Left cardiac atrium (tissue), 4 donors: ENCODE measurements at regions not wholly inside any gene's neighbourhood (a gene's known extent, or its start where the extent isn't known, plus 50 kb on each side); places are given as distances from the start of the nearest gene placed in this dataset.

Experiments used
- ATAC-seq, 2 donors: fragments of 200-7000 bp; cut with Tn5 transposase; one replicate each; pipeline ENCODE4 v1.9.1; 2020; ENCODE audit warnings: mild to moderate bottlenecking in 2 of 2, moderate library complexity in 2 of 2
- DNase-seq: peaks from one replicate; pipeline ENCODE4 v3.0.0-alpha.2; 2020
- intact Hi-C, 2 donors: fragments of 100-400 bp; cut with DNase I; formaldehyde crosslinking; loops; one replicate each; pipeline versions ENCODE4 v1.14.1 to v1.15.1; 2022 to 2023
- donor health status: DM: no; HTN: yes; CAD: no.
- donor health status: DM: no; HTN: yes; CAD: no; lungs with severe emphysema.
- donor health status: DM: yes; HTN: yes; CAD: no.
- donor health status: Dilated cardiomyopathy.

DNA sequence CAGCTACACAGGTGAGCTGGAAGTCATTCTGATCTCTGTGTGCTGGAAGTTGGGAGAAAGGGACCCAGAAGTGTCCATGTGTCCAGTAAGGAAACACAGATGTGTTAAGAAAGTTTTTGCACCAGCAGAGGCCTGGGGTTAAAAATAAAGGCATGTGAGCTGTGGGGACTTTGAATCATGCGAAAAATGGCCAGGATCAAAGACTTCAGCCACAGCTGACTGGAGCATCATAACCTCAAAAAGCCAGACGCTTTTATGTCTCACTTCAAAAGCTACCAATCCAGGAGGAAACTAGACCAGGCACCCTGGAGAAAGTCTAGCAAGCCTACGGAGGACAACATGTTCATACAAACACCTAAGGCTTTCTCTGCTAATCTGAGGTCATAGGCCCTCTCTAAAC lies 503.6 kb upstream of the REG3G start:
- no peak for ATAC-seq
- intact Hi-C loops = no loop called here
- no peak for DNase-seq

DNA sequence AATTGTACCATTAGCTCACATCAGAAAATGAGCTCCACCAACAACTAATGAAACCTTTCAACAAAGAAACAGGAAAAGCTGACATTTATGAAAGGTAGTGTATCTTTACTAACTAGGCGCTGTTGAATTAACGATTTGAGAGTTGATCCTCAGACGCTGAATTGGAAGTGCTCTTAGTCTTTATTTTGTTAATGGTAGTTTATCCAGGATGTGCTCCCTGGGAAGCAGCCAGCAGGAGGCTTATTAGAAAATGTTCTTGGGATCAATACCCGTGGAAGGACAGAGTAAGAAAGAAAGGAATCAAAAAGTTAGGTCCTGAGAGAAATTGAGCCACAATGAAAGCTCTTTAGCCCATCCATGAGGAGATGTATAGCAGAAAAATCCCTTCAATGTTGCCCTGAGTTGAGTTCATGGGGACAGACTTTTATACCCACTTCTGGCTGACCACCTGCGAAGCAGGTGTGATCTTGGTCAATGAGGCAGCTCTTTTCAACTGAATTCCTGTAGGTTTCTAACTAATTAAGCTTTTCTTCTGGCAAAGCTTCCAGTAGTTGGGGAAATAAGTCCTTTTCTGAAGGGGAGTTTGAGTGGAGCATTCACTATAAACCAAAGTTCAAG lies 492.6 kb upstream of the REG3G start:
- ATAC-seq = no peak
- intact Hi-C loops = no loop called here
- no peak for DNase-seq

DNA sequence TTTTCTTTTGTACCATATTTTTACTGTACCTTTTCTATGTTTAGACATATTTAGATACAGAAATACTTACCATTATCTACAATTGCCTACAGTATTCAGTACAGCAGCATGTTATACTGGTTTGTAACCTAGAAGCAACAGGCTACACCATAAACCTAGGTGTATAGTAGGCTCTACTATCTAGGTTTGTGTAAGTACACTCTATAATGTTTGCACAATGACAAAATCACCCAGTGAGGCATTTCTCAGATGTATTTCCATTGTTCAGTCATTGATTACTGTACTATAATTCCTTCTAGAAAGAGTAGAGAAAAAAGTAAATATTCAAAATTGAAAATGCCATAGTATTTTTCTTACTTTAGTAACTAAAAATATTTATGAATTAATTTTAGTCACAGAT lies 490.1 kb upstream of the REG3G start:
- intact Hi-C loops = no loop called here
- DNase-seq = no peak
- ATAC-seq = no peak

DNA sequence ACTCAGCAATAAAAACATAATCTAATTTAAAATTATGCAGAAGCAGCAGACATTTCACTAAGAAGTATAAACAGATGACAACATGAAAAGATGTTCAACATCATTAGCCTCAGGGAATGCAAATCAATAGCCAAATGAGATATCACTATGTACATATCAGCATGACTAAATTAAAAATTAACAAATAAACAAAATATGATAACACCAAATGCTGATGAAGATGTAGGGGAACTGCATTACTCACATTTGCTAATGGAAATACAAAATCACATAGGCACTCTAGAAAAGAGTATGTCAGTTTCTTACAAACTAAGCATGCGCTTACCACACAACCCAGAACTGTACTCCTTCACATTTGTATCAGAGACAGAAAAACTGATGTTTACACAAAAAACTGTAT lies 487.2 kb upstream of the REG3G start:
- intact Hi-C loops = no loop called here
- ATAC-seq = no peak
- DNase-seq = no peak

DNA sequence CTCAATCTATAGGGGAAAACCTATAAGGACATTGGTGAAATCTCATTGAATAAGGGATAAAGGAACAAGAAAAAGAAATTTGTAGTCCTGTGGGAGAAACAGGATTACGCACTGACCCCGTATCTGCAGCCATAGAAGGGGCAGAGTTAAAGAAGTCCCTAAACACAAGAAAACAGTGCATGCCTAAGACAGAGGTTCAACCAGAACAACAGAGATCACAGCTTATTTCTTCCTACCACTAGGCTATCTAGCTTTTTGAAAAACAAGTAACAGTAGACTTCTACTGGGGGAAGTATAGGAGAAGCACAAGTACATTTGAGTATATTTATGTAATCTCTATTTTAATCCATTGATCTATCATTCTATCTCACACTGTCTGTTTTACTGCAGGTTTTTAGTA lies 485.2 kb upstream of the REG3G start:
- DNase-seq (no peak), ATAC-seq (no peak)
- intact Hi-C loops = no loop called here

DNA sequence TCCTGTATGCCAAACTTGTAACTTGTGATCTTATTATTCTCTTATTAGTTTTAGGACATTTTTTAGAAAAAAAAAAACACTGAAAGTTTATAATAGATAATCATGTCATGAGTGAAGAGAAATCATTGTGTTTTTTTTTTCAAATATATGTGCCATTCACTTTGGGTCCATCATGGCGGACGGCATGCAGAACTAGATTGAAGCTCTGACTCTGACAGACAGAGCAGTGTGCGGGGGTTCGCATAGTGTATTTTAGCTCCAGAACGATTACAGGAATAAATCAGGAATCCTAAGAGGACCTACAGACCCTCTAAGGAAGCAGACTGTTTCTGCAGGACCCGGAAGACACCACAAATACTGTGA lies 484.4 kb upstream of the REG3G start:
- DNase-seq (no peak), ATAC-seq (no peak)
- intact Hi-C loops = no loop called here

DNA sequence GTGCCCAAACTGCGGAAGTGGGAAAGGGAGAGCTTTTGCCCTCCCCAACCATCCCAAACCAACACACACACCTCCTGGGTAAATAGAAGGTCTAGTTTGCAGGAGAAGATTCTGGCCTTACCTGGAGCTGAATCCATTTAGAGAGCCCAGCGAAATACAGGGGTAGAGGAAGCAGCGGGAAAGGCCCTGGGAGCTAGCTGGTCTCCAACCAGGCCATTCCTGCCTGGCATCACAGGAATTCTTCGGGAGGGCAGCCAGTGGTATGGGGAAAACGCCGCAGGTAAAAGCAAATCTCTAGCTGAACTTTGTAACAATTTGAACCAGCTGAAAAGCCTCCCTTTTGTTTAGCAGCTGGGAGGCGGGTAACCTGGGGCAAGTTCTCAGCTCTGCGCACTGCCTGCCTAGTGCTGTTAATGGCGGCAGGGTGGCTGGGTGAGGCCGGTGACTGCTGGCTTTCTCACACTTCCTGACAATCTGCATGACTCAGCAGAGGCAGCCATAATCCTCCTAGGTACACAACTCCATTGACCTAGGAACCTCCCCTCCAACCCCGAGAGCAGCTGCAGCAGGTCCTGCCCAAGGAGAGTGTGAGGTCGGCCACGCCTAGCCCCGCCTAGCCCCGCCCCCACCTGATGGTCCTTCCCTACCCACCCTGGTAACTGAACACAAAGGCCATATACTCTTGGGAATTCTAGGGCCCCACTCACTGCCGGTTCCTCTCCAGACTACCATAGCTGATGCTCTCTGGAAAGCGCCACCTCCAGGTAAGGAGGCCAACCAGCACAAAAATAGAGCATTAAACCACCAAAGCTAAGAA lies 483.8 kb upstream of the REG3G start:
- DNase-seq (no peak), ATAC-seq (no peak)
- intact Hi-C loops = no loop called here

DNA sequence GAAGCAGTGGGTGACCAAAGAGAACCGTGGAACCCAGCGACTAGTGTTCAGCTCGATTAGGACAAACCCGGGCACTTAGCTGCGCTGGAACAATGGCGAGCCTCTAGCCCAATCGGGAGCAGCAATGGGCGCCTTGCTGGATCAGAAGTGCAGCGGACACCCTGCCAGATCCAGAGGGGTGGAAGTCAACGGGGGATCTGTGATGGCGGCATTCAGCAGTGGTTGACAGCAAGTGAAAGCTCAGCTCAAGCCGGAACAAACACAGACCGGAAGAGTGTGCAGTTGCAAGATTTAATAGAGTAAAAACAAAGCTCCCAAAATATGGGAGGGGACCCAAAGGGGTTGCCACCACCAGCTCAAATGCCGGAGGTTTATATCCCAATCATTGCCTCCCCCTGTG lies 478.7 kb upstream of the REG3G start:
- DNase-seq (no peak), ATAC-seq (no peak)
- intact Hi-C loops = no loop called here

DNA sequence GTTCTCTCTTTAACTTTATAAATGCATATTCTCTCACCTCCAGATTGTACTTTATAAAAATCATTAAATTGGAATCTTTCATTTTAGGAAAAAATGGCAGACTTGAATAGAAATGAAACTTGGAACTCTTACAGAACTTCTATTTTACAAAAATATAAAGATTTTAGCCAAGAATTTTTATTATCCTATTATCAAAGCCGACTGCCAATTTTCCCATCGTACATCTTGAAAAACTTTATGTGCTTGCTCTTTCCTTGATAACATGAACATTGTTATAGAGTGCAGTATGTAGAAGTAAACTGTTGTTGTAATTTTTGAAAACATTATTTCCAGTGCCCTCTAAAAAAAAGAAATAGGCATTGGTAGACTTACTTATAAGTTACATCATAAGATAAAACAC lies 475.7 kb upstream of the REG3G start:
- ATAC-seq (no peak), DNase-seq (no peak)
- intact Hi-C loops = no loop called here

DNA sequence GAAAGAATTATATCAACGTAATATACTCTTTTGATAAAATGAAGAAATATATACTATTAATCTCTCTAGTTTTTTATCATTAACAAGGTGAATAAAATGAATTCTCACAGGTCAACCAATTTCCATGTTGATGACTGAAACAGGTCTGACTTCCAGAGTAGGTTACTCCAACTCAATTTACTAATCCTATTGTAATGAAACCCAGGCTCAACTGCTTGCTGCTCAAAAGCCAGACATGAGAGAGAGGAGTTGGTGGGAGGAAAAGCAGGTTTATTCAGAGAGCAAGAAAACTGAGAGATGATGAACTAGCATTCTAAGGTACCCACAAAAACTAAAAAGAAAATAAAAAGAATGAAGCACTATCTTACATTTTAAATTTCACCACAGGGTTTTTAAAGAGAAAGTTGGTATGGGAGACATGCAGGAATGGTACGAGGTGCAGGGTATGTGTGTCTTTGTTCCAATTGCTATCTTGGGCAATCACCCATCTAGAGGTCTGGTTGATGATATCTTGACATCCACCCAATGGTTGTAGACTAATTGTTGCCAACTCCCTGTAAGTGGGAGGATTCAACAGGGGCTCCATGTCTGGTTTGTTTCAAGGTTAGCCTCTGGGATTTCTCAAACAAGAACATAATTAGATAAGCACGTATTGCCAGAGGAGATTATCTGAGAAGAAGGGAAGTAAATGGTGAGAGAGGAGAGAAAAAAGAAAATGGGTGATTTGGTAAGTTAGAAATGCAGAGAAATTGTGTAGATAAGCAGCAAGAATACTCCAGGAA lies 471.4 kb upstream of the REG3G start:
- DNase-seq (no peak), ATAC-seq (no peak)
- intact Hi-C loops = no loop called here

DNA sequence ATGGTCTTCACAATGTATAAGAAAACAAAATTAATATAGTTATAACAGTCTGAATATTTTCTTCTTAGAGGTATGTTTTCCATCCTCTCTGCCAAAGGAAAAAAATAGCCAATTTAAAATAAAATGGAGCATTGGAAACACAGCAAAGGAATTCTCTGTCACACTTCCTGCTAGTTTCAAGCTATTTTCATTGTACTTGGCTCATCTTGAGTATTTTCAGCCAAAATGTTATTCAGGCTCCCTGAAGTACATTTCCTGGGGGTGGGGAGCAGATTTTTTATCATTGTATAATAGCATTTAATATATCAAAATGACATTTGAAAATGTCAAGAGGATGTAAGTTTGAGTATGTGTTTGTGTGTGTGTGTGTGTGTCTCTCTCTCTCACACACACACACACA lies 463.6 kb upstream of the REG3G start:
- DNase-seq (no peak), ATAC-seq (no peak)
- intact Hi-C loops = no loop called here

DNA sequence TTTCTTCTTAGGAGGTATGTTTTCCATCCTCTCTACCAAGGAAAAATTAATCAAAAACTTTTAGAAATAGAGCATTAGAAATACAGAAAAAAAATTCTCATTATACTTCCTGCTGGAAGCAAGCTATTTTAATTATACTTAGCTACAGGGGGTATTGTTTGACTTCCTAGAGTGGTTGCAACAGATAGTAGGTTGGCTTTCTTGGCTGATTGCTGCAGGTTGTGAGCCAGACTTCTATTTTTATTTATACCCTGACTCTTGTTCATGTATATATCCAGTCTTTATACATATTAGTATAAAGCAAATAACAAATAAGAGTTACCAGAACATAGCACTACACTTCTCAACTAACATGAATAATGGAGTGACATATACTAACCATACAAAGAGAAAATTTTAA lies 460.8 kb upstream of the REG3G start:
- no peak for DNase-seq
- no peak for ATAC-seq
- intact Hi-C loops = no loop called here

DNA sequence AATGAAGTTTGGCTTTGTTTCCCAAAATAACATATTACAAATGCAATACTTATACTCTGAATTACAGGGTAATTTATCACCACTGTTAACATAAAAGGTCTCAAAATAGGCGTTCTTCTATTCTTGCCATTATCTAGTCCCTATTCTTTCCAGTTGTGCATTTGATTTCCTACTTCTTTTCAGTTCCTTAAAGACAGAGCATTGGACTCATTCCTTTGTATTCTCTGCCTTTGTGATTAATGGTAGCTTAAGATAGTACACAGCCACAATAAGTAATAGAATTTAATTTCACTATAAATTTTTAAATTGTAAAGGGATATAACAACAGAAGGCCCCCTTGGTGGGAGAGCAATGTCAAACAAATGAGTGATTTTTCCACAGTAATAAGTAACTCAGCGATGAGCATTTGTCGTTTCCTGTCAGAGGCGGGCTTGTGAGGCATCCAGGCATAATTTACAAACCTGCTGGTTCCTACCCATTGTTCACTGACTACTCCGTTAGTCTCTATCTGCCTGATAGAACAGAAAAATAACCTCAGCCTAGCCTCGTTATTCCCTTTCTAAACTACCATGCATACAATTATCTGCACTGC lies 456.6 kb upstream of the REG3G start:
- intact Hi-C loops = no loop called here
- DNase-seq (no peak), ATAC-seq (no peak)

DNA sequence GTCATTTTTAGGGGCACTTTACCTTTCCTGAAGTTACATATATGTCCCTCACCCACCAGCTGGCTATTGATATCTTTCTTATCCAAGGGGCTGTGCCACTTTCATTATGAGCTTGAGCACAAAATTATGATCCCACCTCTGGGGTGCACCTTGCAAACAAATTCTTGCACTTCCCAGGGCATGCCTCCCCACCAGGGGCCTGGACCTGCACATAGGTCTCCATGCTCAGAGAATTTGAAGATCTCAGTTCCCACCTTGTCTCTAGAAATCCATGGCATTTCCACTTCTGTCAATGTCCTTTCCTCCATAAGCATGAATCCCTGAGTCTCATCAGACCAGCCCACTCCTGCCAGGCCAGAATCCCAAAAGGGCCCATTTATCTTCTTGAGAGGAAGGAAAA lies 449.1 kb upstream of the REG3G start:
- DNase-seq (no peak), ATAC-seq (no peak)
- intact Hi-C loops = no loop called here

DNA sequence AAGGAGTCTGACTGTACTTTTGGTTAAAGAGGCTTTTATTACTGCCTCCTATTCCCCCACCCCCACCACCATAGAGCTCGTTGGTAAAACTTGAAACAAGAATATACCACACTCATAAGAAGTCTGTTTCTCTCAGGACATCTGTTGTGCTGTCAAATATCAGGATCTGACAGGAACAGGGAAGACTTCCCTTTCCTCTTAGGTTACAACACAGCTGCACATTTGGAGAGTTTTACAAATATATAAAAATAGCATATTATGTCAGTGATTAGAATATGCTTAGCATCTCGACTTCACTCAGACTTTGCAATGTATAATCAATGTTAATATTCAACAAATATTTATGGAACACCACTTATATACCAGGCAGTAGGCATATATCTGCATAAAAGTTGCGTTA lies 439.6 kb upstream of the REG3G start:
- no peak for ATAC-seq
- intact Hi-C loops = no loop called here
- DNase-seq = no peak

DNA sequence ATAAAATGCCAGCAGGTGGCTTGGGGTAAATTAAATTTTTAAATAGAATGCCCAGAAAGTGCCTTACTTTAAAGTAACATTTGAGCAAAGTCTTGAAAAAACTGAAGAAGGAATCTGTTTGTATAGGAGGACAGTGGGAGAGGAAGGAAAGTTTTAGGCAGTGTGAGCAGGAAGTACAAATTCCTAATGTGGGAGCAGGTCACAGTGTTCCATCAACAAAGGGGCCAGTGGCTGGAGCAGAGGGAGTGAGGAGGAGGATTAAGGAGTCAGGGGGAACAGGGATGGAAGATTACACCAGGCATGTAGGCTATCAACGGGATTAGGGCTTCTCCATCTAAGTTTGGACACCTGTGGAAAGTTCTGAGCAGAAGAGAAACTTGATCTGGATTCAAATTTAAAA lies 439.2 kb upstream of the REG3G start:
- intact Hi-C loops = no loop called here
- ATAC-seq (no peak), DNase-seq (no peak)

DNA sequence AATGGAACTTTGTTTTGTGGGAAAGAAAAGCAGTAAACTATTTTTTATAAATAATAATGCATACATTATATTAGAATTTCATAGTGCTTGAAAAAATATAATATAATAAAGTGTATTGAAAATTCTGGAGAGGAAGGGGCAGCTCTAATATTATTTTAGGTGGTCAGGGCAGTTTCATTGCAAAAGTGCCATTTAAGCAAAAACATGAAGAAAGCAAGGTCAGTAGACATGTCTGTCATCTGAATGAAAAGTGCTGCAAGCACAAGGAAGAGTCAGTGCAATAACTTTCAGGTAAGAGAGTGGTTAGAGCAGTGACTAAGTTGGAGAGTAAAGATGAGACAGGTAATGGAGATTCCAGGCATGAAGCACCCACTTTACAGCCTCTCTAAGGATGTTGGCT lies 435.6 kb upstream of the REG3G start:
- intact Hi-C loops = no loop called here
- DNase-seq (no peak), ATAC-seq (no peak)

DNA sequence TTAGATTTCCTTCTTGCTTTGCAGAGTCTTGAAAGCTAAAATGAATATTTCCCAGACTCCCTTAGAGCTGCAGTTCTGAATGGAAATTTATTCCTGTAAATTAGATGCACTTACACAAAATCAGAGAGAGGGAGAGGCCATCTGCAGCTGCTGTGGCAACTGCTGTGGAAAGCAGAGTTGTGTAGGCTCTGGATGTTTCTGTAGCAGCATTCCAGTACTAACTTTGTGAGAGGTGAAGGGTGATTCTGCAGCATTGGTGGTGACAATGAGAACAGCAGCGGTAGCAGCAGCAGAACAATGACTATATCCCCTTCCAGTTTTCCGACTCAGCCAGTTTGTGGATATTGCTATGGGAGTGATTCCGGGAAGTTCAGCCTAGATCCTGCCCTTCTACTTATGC lies 433.0 kb upstream of the REG3G start:
- DNase-seq = no peak
- no peak for ATAC-seq
- intact Hi-C loops = no loop called here

DNA sequence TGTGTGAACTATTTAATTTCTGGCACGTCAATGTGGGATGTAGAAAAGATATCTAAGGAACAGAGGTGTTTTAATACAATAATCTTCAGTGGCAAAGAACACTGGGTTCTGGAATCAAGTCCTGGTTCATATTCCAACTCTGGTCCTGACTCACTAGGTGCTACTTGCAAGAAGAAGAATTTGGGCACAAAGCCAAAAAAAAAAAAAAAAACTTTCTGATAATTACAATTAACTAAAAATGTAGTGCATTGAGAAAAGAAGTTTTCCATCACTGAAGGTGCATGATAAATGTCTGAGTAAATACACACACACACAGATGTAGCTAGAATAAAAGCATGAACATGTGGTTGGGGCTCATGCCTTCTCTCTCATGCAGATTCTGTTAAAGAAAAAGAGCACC lies 424.4 kb upstream of the REG3G start:
- no peak for ATAC-seq

DNA sequence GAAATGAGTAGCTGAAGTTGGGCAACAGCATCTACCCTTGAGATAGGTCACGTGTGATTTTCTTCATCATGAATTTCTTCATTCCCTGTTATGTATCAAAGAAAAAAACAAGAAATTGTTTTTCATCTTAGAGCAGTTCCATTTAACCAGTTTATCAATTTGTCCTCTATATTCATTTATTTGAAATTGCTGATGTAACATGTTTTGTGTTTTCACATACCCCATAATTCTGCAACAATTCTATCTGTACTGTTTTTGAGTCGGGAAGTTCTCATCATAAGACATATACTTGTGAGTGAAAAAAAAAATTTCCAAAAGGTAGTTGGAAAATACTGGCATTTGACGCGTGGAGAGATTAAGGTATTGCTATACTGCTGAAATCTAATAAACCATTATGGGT lies 422.6 kb upstream of the REG3G start:
- ATAC-seq = no peak
- no peak for DNase-seq
- intact Hi-C loops = no loop called here

More for the DNA sequence above, 424.4 kb upstream of the REG3G start:
- DNase-seq = no peak
- intact Hi-C loops = no loop called here
